ENCODE measurements at regions not wholly inside any gene's neighbourhood (a gene's known extent, or its start where the extent isn't known, plus 50 kb on each side); places are given as distances from the start of the nearest gene placed in this dataset.

- H3K9me3 Mint-ChIP-seq: no peaks in the 10 kb centered on the region
- H3K4me1 Mint-ChIP-seq: no peaks in the 10 kb centered on the region
- no peak overlapping the region for H3K27ac Mint-ChIP-seq
- H3K36me3 Mint-ChIP-seq: no peaks in the 10 kb centered on the region
- no peak for DNase-seq
- Histone ChIP-seq H3K9me3 (ENCODE audit: low read length) (no peaks in the 10 kb centered on the region), H3K4me3 (ENCODE audit: low read length) (no peak overlapping the region), H3K27ac (ENCODE audit: low read depth, low read length) (no peak overlapping the region), H3K36me3 (ENCODE audit: insufficient read depth, low read length) (no peaks in the 10 kb centered on the region), H3K27me3 (ENCODE audit: insufficient read depth, low read length, poor library complexity, severe bottlenecking) (no peaks in the 10 kb centered on the region), H3K4me1 (ENCODE audit: insufficient read depth, low read length) (no peaks in the 10 kb centered on the region)
- H3K4me3 Mint-ChIP-seq: no peak overlapping the region
- CTCF ChIA-PET: no interaction called here
- peaks cover 3 to 22% of the 10 kb centered on the region in 2 donors for H3K27me3 Mint-ChIP-seq
- POLR2A ChIA-PET: no interaction called here
These were observed 94.2 kb upstream of the DRD2 start for GRCh38 chr11:113569391-113569790.

- Histone ChIP-seq H3K4me1 (ENCODE audit: insufficient read depth, low read length) (no peaks in the 10 kb centered on the region), H3K36me3 (ENCODE audit: insufficient read depth, low read length) (no peaks in the 10 kb centered on the region), H3K27ac (ENCODE audit: low read depth, low read length) (no peak overlapping the region), H3K27me3 (ENCODE audit: insufficient read depth, low read length, poor library complexity, severe bottlenecking) (no peaks in the 10 kb centered on the region), H3K4me3 (ENCODE audit: low read length) (no peak overlapping the region), H3K9me3 (ENCODE audit: low read length) (no peaks in the 10 kb centered on the region)
- H3K36me3 Mint-ChIP-seq: no peaks in the 10 kb centered on the region
- no peak for DNase-seq
- ChIA-PET CTCF (no interaction called here), POLR2A (no interaction called here)
- H3K27ac Mint-ChIP-seq: no peak overlapping the region
- no peaks in the 10 kb centered on the region for H3K4me1 Mint-ChIP-seq
- no peaks in the 10 kb centered on the region for H3K9me3 Mint-ChIP-seq
- H3K4me3 Mint-ChIP-seq: no peak overlapping the region
- H3K27me3 Mint-ChIP-seq: peaks cover 3 to 24% of the 10 kb centered on the region in 2 donors
These were observed 93.4 kb upstream of the DRD2 start for GRCh38 chr11:113568566-113568965.

- H3K27me3 Mint-ChIP-seq: peaks cover 3 to 24% of the 10 kb centered on the region in 2 donors
- ChIA-PET CTCF (no interaction called here), POLR2A (no interaction called here)
- Histone ChIP-seq H3K36me3 (ENCODE audit: insufficient read depth, low read length) (no peaks in the 10 kb centered on the region), H3K27me3 (ENCODE audit: insufficient read depth, low read length, poor library complexity, severe bottlenecking) (no peaks in the 10 kb centered on the region), H3K27ac (ENCODE audit: low read depth, low read length) (no peak overlapping the region), H3K4me3 (ENCODE audit: low read length) (no peak overlapping the region), H3K9me3 (ENCODE audit: low read length) (no peaks in the 10 kb centered on the region), H3K4me1 (ENCODE audit: insufficient read depth, low read length) (no peaks in the 10 kb centered on the region)
- DNase-seq: no peak
- H3K4me1 Mint-ChIP-seq: no peaks in the 10 kb centered on the region
- no peaks in the 10 kb centered on the region for H3K36me3 Mint-ChIP-seq
- no peak overlapping the region for H3K27ac Mint-ChIP-seq
- H3K9me3 Mint-ChIP-seq: no peaks in the 10 kb centered on the region
- H3K4me3 Mint-ChIP-seq: no peak overlapping the region
These were observed 92.8 kb upstream of the DRD2 start for GRCh38 chr11:113567867-113568544.

- Mint-ChIP-seq H3K4me1 (no peaks in the 10 kb centered on the region), H3K4me3 (no peak overlapping the region), H3K27ac (peak overlapping the region in 1 of 8 donors; percentile 22), H3K9me3 (no peaks in the 10 kb centered on the region), H3K36me3 (no peaks in the 10 kb centered on the region), H3K27me3 (peaks cover 5 to 24% of the 10 kb centered on the region in 2 donors)
- Histone ChIP-seq H3K27ac (ENCODE audit: low read depth, low read length) (no peak overlapping the region), H3K4me1 (ENCODE audit: insufficient read depth, low read length) (no peaks in the 10 kb centered on the region), H3K4me3 (ENCODE audit: low read length) (no peak overlapping the region), H3K9me3 (ENCODE audit: low read length) (no peaks in the 10 kb centered on the region), H3K27me3 (ENCODE audit: insufficient read depth, low read length, poor library complexity, severe bottlenecking) (no peaks in the 10 kb centered on the region), H3K36me3 (ENCODE audit: insufficient read depth, low read length) (no peaks in the 10 kb centered on the region)
- CTCF ChIA-PET: no interaction called here
- POLR2A ChIA-PET: no interaction called here
- DNase-seq: no peak
These were observed 91.9 kb upstream of the DRD2 start for GRCh38 chr11:113567097-113567496.

- DNase-seq: no peak
- Histone ChIP-seq H3K27me3 (ENCODE audit: insufficient read depth, low read length, poor library complexity, severe bottlenecking) (no peaks in the 10 kb centered on the region), H3K4me3 (ENCODE audit: low read length) (no peak overlapping the region), H3K36me3 (ENCODE audit: insufficient read depth, low read length) (no peaks in the 10 kb centered on the region), H3K27ac (ENCODE audit: low read depth, low read length) (no peak overlapping the region), H3K9me3 (ENCODE audit: low read length) (no peaks in the 10 kb centered on the region), H3K4me1 (ENCODE audit: insufficient read depth, low read length) (no peaks in the 10 kb centered on the region)
- CTCF ChIA-PET: no interaction called here
- Mint-ChIP-seq H3K4me3 (no peak overlapping the region), H3K4me1 (no peaks in the 10 kb centered on the region), H3K9me3 (no peaks in the 10 kb centered on the region), H3K36me3 (no peaks in the 10 kb centered on the region), H3K27ac (no peak overlapping the region), H3K27me3 (peaks cover 5 to 24% of the 10 kb centered on the region in 2 donors)
- POLR2A ChIA-PET: no interaction called here
These were observed 89.4 kb upstream of the DRD2 start for GRCh38 chr11:113564527-113565130.

GRCh38 chr11:113563766-113564526 lies 88.7 kb upstream of the DRD2 start:
- Histone ChIP-seq H3K9me3 (ENCODE audit: low read length) (no peaks in the 10 kb centered on the region), H3K4me3 (ENCODE audit: low read length) (no peak overlapping the region), H3K27me3 (ENCODE audit: insufficient read depth, low read length, poor library complexity, severe bottlenecking) (no peaks in the 10 kb centered on the region), H3K27ac (ENCODE audit: low read depth, low read length) (no peak overlapping the region), H3K4me1 (ENCODE audit: insufficient read depth, low read length) (no peaks in the 10 kb centered on the region), H3K36me3 (ENCODE audit: insufficient read depth, low read length) (no peaks in the 10 kb centered on the region)
- DNase-seq: no peak
- H3K27ac Mint-ChIP-seq: no peak overlapping the region
- no peaks in the 10 kb centered on the region for H3K36me3 Mint-ChIP-seq
- no peaks in the 10 kb centered on the region for H3K4me1 Mint-ChIP-seq
- no peaks in the 10 kb centered on the region for H3K9me3 Mint-ChIP-seq
- ChIA-PET CTCF (no interaction called here), POLR2A (no interaction called here)
- H3K27me3 Mint-ChIP-seq: peaks cover 5 to 24% of the 10 kb centered on the region in 2 donors
- no peak overlapping the region for H3K4me3 Mint-ChIP-seq

- POLR2A ChIA-PET: no interaction called here
- no peak overlapping the region for H3K27ac ChIP-seq (ENCODE audit: low read depth, low read length)
- H3K9me3 Mint-ChIP-seq: no peaks in the 10 kb centered on the region
These were observed 87.8 kb upstream of the DRD2 start for GRCh38 chr11:113562981-113563461.

GRCh38 chr11:113562576-113562975 lies 87.4 kb upstream of the DRD2 start:
- Histone ChIP-seq H3K4me3 (ENCODE audit: low read length) (no peak overlapping the region), H3K36me3 (ENCODE audit: insufficient read depth, low read length) (no peaks in the 10 kb centered on the region), H3K4me1 (ENCODE audit: insufficient read depth, low read length) (no peaks in the 10 kb centered on the region), H3K27ac (ENCODE audit: low read depth, low read length) (no peak overlapping the region), H3K27me3 (ENCODE audit: insufficient read depth, low read length, poor library complexity, severe bottlenecking) (no peaks in the 10 kb centered on the region), H3K9me3 (ENCODE audit: low read length) (no peaks in the 10 kb centered on the region)
- DNase-seq: no peak
- Mint-ChIP-seq H3K4me1 (no peaks in the 10 kb centered on the region), H3K27ac (no peak overlapping the region), H3K36me3 (no peaks in the 10 kb centered on the region), H3K27me3 (peaks cover 5 to 18% of the 10 kb centered on the region in 2 donors), H3K9me3 (no peaks in the 10 kb centered on the region), H3K4me3 (no peak overlapping the region)
- CTCF ChIA-PET: no interaction called here
- POLR2A ChIA-PET: no interaction called here

More at GRCh38 chr11:113562981-113563461, 87.8 kb upstream of the DRD2 start:
- Mint-ChIP-seq H3K27me3 (peaks cover 5 to 21% of the 10 kb centered on the region in 2 donors), H3K27ac (no peak overlapping the region), H3K36me3 (no peaks in the 10 kb centered on the region), H3K4me1 (no peaks in the 10 kb centered on the region), H3K4me3 (no peak overlapping the region)
- H3K27me3 ChIP-seq (ENCODE audit: insufficient read depth, low read length, poor library complexity, severe bottlenecking): no peaks in the 10 kb centered on the region
- no peak for DNase-seq
- CTCF ChIA-PET: no interaction called here
- H3K4me3 ChIP-seq (ENCODE audit: low read length): no peak overlapping the region
- no peaks in the 10 kb centered on the region for H3K9me3 ChIP-seq (ENCODE audit: low read length)
- H3K4me1 ChIP-seq (ENCODE audit: insufficient read depth, low read length): no peaks in the 10 kb centered on the region
- no peaks in the 10 kb centered on the region for H3K36me3 ChIP-seq (ENCODE audit: insufficient read depth, low read length)

All from CD8-positive, alpha-beta memory T cell (primary cell).